Parathyroid adenoma (tissue), 2 donors: ENCODE measurements at regions not wholly inside any gene's neighbourhood (a gene's known extent, or its start where the extent isn't known, plus 50 kb on each side); places are given as distances from the start of the nearest gene placed in this dataset.

Experiments used
- H2AFZ ChIP-seq: fragments of 300-600 bp; sonication (generic); one replicate; pipeline ENCODE4 v1.7.0; 2017; ENCODE audit warnings: antibody characterized with exemption, mild to moderate bottlenecking
- H3K27ac ChIP-seq: fragments of 300-600 bp; sonication (generic); one replicate; pipeline ENCODE4 v1.7.0; 2017
- H3K27me3 ChIP-seq: fragments of 300-600 bp; sonication (generic); one replicate; pipeline ENCODE4 v1.7.0; 2017; ENCODE audit warnings: low read length; ENCODE audit not compliant: control insufficient read depth, insufficient read depth
- H3K36me3 ChIP-seq: fragments of 300-600 bp; sonication (generic); one replicate; pipeline ENCODE4 v1.7.0; 2017; ENCODE audit warnings: low read length; ENCODE audit not compliant: control insufficient read depth, insufficient read depth
- H3K4me1 ChIP-seq: fragments of 300-600 bp; sonication (generic); one replicate; pipeline ENCODE4 v1.7.0; 2017; ENCODE audit warnings: control low read depth
- H3K4me2 ChIP-seq: fragments of 300-600 bp; sonication (generic); one replicate; pipeline ENCODE4 v1.7.0; 2017; ENCODE audit warnings: low read length
- H3K4me3 ChIP-seq: fragments of 300-600 bp; sonication (generic); one replicate; pipeline ENCODE4 v1.7.0; 2017; ENCODE audit warnings: low read depth, low read length
- H3K79me2 ChIP-seq: fragments of 300-600 bp; sonication (generic); one replicate; pipeline ENCODE4 v1.7.0; 2017; ENCODE audit warnings: control low read depth
- H3K9ac ChIP-seq: fragments of 300-600 bp; sonication (generic); one replicate; pipeline ENCODE4 v1.7.0; 2017; ENCODE audit warnings: mild to moderate bottlenecking
- H3K9me3 ChIP-seq: fragments of 300-600 bp; sonication (generic); one replicate; pipeline ENCODE4 v1.7.0; 2017; ENCODE audit warnings: low read length; ENCODE audit not compliant: control insufficient read depth
- TF ChIP-seq, protein P1 (sequence below): fragments of 300-600 bp; sonication (generic); IDR thresholded peaks from one replicate; pipeline ENCODE4 v1.7.0; 2017; ENCODE audit warnings: antibody characterized with exemption, mild to moderate bottlenecking
- donor health status: primary hyperparathyroidism.

DNA sequence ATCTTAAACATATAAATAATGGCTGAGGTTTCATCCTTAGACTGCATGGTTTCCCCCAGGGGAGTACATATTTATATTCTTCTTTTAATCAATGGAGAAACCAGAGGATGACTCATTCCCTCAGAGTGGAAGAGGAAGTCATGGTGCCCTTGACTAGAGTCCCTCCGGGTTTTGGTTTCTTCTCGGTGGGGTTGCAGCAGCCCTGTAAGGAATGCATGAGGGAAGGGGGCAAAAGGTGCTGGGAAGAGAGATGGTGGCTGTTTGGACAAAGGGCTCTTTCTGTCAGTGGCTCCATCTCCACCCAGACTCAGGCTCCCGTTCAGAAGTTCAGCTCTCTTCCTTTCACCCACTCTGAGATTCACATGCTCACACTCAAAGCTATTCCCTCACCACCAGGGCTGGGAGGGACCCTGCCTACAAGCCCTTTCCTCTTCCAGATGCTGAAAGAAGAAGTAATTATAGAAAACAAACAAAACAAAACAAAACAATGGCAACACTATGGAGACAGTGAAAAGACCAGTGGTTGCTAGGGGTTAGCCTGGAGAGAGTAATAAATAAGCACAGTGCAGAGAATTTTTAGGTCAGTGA lies 129.8 kb upstream of the IL12B start:
- Histone ChIP-seq H2AFZ (no peak overlapping the region), H3K9ac (no peak overlapping the region), H3K27me3 (no peaks in the 10 kb centered on the region), H3K4me2 (no peak overlapping the region), H3K4me1 (no peaks in the 10 kb centered on the region), H3K9me3 (no peaks in the 10 kb centered on the region), H3K79me2 (no peaks in the 10 kb centered on the region), H3K4me3 (no peak overlapping the region), H3K36me3 (no peaks in the 10 kb centered on the region), H3K27ac (no peak overlapping the region)
- TF ChIP-seq, protein P1, sequence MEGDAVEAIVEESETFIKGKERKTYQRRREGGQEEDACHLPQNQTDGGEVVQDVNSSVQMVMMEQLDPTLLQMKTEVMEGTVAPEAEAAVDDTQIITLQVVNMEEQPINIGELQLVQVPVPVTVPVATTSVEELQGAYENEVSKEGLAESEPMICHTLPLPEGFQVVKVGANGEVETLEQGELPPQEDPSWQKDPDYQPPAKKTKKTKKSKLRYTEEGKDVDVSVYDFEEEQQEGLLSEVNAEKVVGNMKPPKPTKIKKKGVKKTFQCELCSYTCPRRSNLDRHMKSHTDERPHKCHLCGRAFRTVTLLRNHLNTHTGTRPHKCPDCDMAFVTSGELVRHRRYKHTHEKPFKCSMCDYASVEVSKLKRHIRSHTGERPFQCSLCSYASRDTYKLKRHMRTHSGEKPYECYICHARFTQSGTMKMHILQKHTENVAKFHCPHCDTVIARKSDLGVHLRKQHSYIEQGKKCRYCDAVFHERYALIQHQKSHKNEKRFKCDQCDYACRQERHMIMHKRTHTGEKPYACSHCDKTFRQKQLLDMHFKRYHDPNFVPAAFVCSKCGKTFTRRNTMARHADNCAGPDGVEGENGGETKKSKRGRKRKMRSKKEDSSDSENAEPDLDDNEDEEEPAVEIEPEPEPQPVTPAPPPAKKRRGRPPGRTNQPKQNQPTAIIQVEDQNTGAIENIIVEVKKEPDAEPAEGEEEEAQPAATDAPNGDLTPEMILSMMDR, result no peak

GRCh38 chr5:159463590-159464321 lies 133.5 kb upstream of the IL12B start:
- Histone ChIP-seq H3K9ac (no peak overlapping the region), H3K27ac (no peak overlapping the region)

GRCh38 chr5:159465604-159466003 lies 135.3 kb upstream of the IL12B start:
- Histone ChIP-seq H3K9ac (no peak overlapping the region), H3K9me3 (no peaks in the 10 kb centered on the region)

More at GRCh38 chr5:159463590-159464321, 133.5 kb upstream of the IL12B start:
- TF ChIP-seq, protein P1, result no peak
- no peaks in the 10 kb centered on the region for H3K9me3 ChIP-seq
- H3K36me3 ChIP-seq, result no peaks in the 10 kb centered on the region
- H3K4me2 ChIP-seq, result no peak overlapping the region
- no peaks in the 10 kb centered on the region for H3K79me2 ChIP-seq
- no peak overlapping the region for H3K4me3 ChIP-seq
- H2AFZ ChIP-seq, result no peak overlapping the region
- no peaks in the 10 kb centered on the region for H3K27me3 ChIP-seq
- no peaks in the 10 kb centered on the region for H3K4me1 ChIP-seq

GRCh38 chr5:159467666-159468065 lies 137.4 kb upstream of the IL12B start:
- H3K9ac ChIP-seq, result no peak overlapping the region
- H3K4me3 ChIP-seq, result no peak overlapping the region
- no peaks in the 10 kb centered on the region for H3K4me1 ChIP-seq
- TF ChIP-seq, protein P1, result no peak
- no peaks in the 10 kb centered on the region for H3K27me3 ChIP-seq
- H3K79me2 ChIP-seq, result no peaks in the 10 kb centered on the region
- H3K27ac ChIP-seq, result no peak overlapping the region
- H3K9me3 ChIP-seq, result no peaks in the 10 kb centered on the region
- no peaks in the 10 kb centered on the region for H3K36me3 ChIP-seq
- H3K4me2 ChIP-seq, result no peak overlapping the region
- H2AFZ ChIP-seq, result no peak overlapping the region

More at GRCh38 chr5:159465604-159466003, 135.3 kb upstream of the IL12B start:
- no peak overlapping the region for H3K27ac ChIP-seq
- H3K4me3 ChIP-seq, result no peak overlapping the region
- no peaks in the 10 kb centered on the region for H3K27me3 ChIP-seq
- H3K4me1 ChIP-seq, result no peaks in the 10 kb centered on the region
- H2AFZ ChIP-seq, result no peak overlapping the region
- no peak overlapping the region for H3K4me2 ChIP-seq
- TF ChIP-seq, protein P1, result no peak
- H3K79me2 ChIP-seq, result no peaks in the 10 kb centered on the region
- no peaks in the 10 kb centered on the region for H3K36me3 ChIP-seq
